PC-9 (cell line): ENCODE measurements at regions not wholly inside any gene's neighbourhood (a gene's known extent, or its start where the extent isn't known, plus 50 kb on each side); places are given as distances from the start of the nearest gene placed in this dataset.
"Not testable (repeated sequence)": the region's sequence is repeated elsewhere in the genome, so short reads cannot be mapped to it uniquely, and the experiment has no call there.

Source experiments
- BruUV-seq: library from RNA; stranded (reverse); fragments of 400-500 nt; replicated peaks from 2 replicates; lab custom pipeline; 2021; lab: Mats Ljungman, UMichigan
- CTCF ChIA-PET: fragments of 300-600 bp; sonication (Branson Sonifier 250); formaldehyde crosslinking; loops from one replicate; lab custom pipeline; 2022; ENCODE audit warnings: antibody characterized with exemption; lab: Charles Lee
- POLR2A ChIA-PET: fragments of 300-600 bp; sonication (Branson Sonifier 250); formaldehyde crosslinking; loops from one replicate; lab custom pipeline; 2022; ENCODE audit warnings: antibody characterized with exemption; ENCODE audit not compliant: unreplicated experiment; lab: Charles Lee
- DNase-seq, 2 experiments: peaks; one replicate each; pipeline versions ENCODE4 v3.0.0 to v3.0.0-alpha.2; 2015 to 2022; ENCODE audit warnings: mixed read lengths in 1 of 2
- H2AFZ ChIP-seq: fragments of 200-600 bp; sonication (generic); 2 replicates; pipeline ENCODE4 v1.8.1; 2017; ENCODE audit warnings: antibody characterized with exemption
- H3F3A ChIP-seq: fragments of 200-600 bp; sonication (generic); 2 replicates; pipeline ENCODE4 v1.8.1; 2017; ENCODE audit warnings: antibody characterized with exemption, mild to moderate bottlenecking, low read depth; ENCODE audit not compliant: insufficient read depth
- H3K27ac ChIP-seq: fragments of 200-600 bp; sonication (generic); 2 replicates; pipeline ENCODE4 v1.6.1; 2016; ENCODE audit warnings: mixed run types
- H3K27me3 ChIP-seq: fragments of 200-600 bp; sonication (generic); 2 replicates; pipeline ENCODE4 v1.6.1; 2016; ENCODE audit warnings: low read depth, mixed run types; ENCODE audit not compliant: insufficient read depth
- H3K36me3 ChIP-seq: fragments of 200-600 bp; sonication (generic); 2 replicates; pipeline ENCODE4 v1.6.1; 2016; ENCODE audit warnings: low read depth, mixed run types
- H3K4me1 ChIP-seq: fragments of 200-600 bp; sonication (generic); replicated peaks from 2 replicates; pipeline ENCODE4 v1.6.1; 2016; ENCODE audit warnings: mixed run types; ENCODE audit not compliant: insufficient read depth
- H3K4me2 ChIP-seq: fragments of 200-600 bp; sonication (generic); 2 replicates; pipeline ENCODE4 v1.6.1; 2017; ENCODE audit warnings: mixed run types
- H3K4me3 ChIP-seq: fragments of 200-600 bp; sonication (generic); 2 replicates; pipeline ENCODE4 v1.6.1; 2016; ENCODE audit warnings: mixed run types
- H3K79me2 ChIP-seq: fragments of 200-600 bp; sonication (generic); 2 replicates; pipeline ENCODE4 v1.6.1; 2017; ENCODE audit warnings: low read depth, mixed run types
- H3K9me2 ChIP-seq: fragments of 200-600 bp; sonication (generic); 2 replicates; pipeline ENCODE4 v1.8.1; 2017; ENCODE audit warnings: mild to moderate bottlenecking; ENCODE audit not compliant: insufficient read depth
- H3K9me3 ChIP-seq: fragments of 200-600 bp; sonication (generic); 2 replicates; pipeline ENCODE4 v1.8.1; 2016; ENCODE audit warnings: low read depth; ENCODE audit not compliant: insufficient read depth
- H4K20me1 ChIP-seq: fragments of 200-600 bp; sonication (generic); 2 replicates; pipeline ENCODE4 v1.8.1; 2017; ENCODE audit not compliant: insufficient read depth
- CTCF ChIP-seq: fragments of 200-600 bp; sonication (generic); conservative IDR thresholded peaks from 2 replicates; pipeline ENCODE4 v1.6.1; 2017; ENCODE audit warnings: mixed run types, antibody characterized with exemption, mild to moderate bottlenecking, moderate library complexity
- EZH2 ChIP-seq: fragments of 200-600 bp; sonication (generic); IDR thresholded peaks from 2 replicates; pipeline ENCODE4 v1.8.0; 2017; ENCODE audit warnings: antibody characterized with exemption, low read depth
- intact Hi-C: fragments of 100-400 bp; cut with micrococcal nuclease; formaldehyde crosslinking; loops from one replicate; pipeline ENCODE4 v1.10.0; 2022; ENCODE audit not compliant: unreplicated experiment

- no peaks in the 10 kb centered on the region for H3K79me2 ChIP-seq
- ChIA-PET CTCF (no interaction called here), POLR2A (no interaction called here)
- no peak overlapping the region for H3K4me2 ChIP-seq
- intact Hi-C loops = no loop called here
- no peaks in the 10 kb centered on the region for H4K20me1 ChIP-seq
- H3K36me3 ChIP-seq = no peaks in the 10 kb centered on the region
- no peaks in the 10 kb centered on the region for H3K9me2 ChIP-seq
- no peaks in the 10 kb centered on the region for H3K27me3 ChIP-seq
- H3K27ac ChIP-seq = no peak overlapping the region
- no TSS peak for BruUV-seq
- peak in 1 of 2 experiments; percentile 0 for DNase-seq
- no peaks in the 10 kb centered on the region for H3K4me1 ChIP-seq
- TF ChIP-seq EZH2 = no peak
- TF ChIP-seq CTCF = no peak
- no peak overlapping the region for H2AFZ ChIP-seq
- no peak overlapping the region for H3K4me3 ChIP-seq
- no peaks in the 10 kb centered on the region for H3F3A ChIP-seq
- 0 out of 2 replicates have a peak, but pooled peaks cover 7% of the 10 kb centered on the region for H3K9me3 ChIP-seq
Observed at GRCh38 chr22:27318516-27318915, 483.0 kb downstream of the MN1 start.

GRCh38 chr22:27323661-27324060 is 477.9 kb downstream of the MN1 start:
- DNase-seq = no peak
- Histone ChIP-seq H3K4me2 (no peak overlapping the region), H3K9me3 (0 out of 2 replicates have a peak, but pooled peaks cover 7% of the 10 kb centered on the region), H3K27me3 (no peaks in the 10 kb centered on the region), H3K79me2 (no peaks in the 10 kb centered on the region), H3K27ac (no peak overlapping the region), H2AFZ (no peak overlapping the region), H3K36me3 (no peaks in the 10 kb centered on the region), H4K20me1 (no peaks in the 10 kb centered on the region), H3K4me1 (no peaks in the 10 kb centered on the region), H3F3A (no peaks in the 10 kb centered on the region), H3K4me3 (no peak overlapping the region), H3K9me2 (no peaks in the 10 kb centered on the region)
- TF ChIP-seq CTCF (no peak), EZH2 (no peak)
- no TSS peak for BruUV-seq
- intact Hi-C loops = no loop called here
- POLR2A ChIA-PET = no interaction called here
- CTCF ChIA-PET = no interaction called here

- H3K4me1 ChIP-seq, H3K9me2 ChIP-seq, H2AFZ ChIP-seq, H3K27ac ChIP-seq, H3K36me3 ChIP-seq, H3K79me2 ChIP-seq, H4K20me1 ChIP-seq, H3K4me2 ChIP-seq, H3F3A ChIP-seq, H3K4me3 ChIP-seq, CTCF ChIA-PET, POLR2A ChIA-PET, intact Hi-C loops, DNase-seq, H3K9me3 ChIP-seq, H3K27me3 ChIP-seq, BruUV-seq: not testable (repeated sequence)
Observed at GRCh38 chr22:27324908-27325307, 476.6 kb downstream of the MN1 start.

- Histone ChIP-seq H3K4me2 (no peak overlapping the region), H3K36me3 (no peaks in the 10 kb centered on the region), H3K27ac (no peak overlapping the region), H3K27me3 (no peaks in the 10 kb centered on the region), H3K9me2 (no peaks in the 10 kb centered on the region), H3K4me1 (no peaks in the 10 kb centered on the region), H3K4me3 (no peak overlapping the region), H3K9me3 (no peaks in the 10 kb centered on the region), H3F3A (0 out of 2 replicates have a peak, but pooled peaks cover 6% of the 10 kb centered on the region), H3K79me2 (no peaks in the 10 kb centered on the region), H4K20me1 (no peaks in the 10 kb centered on the region), H2AFZ (no peak overlapping the region)
- no peak for DNase-seq
- intact Hi-C loops = no loop called here
- BruUV-seq = no TSS peak
- TF ChIP-seq CTCF (no peak), EZH2 (no peak)
- ChIA-PET POLR2A (no interaction called here), CTCF (no interaction called here)
Observed at GRCh38 chr22:27327497-27327896, 474.1 kb downstream of the MN1 start.
